Suppressor macrophage treated with lipopolysaccharide for 4 hours (primary cell): ENCODE measurements at regions not wholly inside any gene's neighbourhood (a gene's known extent, or its start where the extent isn't known, plus 50 kb on each side); places are given as distances from the start of the nearest gene placed in this dataset.
"Not testable (repeated sequence)": the region's sequence is repeated elsewhere in the genome, so short reads cannot be mapped to it uniquely, and the experiment has no call there.

ENCODE experiments used
- DNase-seq: peaks from one replicate; pipeline ENCODE4 v3.0.0-alpha.2; 2020

- DNase-seq, result no peak
These were observed 321.7 kb downstream of the TSN start for GRCh38 chr2:122077114-122077513.

DNA sequence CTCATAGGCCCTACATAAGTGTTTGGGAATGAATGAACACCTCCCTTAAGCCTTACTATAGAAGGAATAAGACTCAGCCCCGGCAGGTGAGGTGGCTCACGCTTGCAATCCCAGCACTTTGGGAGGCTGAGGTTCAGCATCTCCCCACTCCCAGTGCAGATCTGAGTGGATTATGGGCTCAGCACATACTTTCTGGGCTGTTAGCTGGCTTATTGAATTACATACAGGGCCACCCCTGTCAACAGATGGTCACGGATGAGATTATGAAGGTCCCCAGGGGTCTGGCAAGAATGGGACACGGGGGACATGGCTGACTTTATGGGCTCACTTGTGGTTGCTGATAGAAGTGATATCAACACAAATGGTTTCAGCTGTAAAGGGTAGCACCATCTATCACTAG is 322.3 kb downstream of the TSN start:
- DNase-seq, result no peak

DNA sequence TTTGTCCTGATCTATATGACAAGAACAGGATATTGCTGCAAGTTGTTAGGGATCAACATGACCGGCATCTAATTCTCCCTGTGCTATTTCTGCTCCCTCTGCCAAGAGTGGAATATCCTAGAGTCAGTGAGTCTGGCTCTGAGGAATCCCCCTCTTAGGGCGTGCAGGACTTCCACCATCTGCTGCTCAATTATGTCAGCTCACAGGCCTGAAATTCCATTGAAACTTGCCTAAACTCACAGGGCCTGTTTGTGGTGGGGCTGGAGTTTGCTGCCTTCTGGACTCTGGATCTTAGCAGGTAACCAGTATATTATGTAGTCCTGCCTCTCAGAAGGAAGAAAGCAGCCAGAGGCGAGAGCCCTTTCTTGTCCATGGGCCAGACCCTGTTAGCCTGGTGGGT is 323.0 kb downstream of the TSN start:
- DNase-seq, result no peak

GRCh38 chr2:122079844-122080243 is 324.4 kb downstream of the TSN start:
- no peak for DNase-seq

GRCh38 chr2:122080316-122080715 is 324.9 kb downstream of the TSN start:
- DNase-seq, result no peak

- no peak for DNase-seq
These were observed 325.4 kb downstream of the TSN start for GRCh38 chr2:122080871-122081270.

DNA sequence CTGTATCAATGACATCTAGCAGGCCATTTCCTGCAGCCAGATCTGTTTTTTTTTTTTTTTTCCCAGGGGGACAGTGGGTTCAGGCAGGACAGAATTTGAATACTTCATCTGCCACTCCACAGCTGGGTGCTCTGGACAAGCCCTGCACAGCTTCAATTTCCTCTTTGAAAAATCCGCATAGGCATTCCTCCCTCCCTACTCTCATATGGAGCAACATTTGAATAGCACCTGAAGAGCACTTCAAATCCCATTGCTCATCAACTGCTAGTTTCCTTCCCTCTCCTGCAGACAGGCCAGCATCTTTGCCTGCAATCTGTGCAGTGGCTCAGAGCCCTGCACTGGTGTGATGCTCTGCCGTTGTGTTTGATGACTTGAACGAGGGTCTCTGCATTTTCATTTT is 326.3 kb downstream of the TSN start:
- no peak for DNase-seq

DNA sequence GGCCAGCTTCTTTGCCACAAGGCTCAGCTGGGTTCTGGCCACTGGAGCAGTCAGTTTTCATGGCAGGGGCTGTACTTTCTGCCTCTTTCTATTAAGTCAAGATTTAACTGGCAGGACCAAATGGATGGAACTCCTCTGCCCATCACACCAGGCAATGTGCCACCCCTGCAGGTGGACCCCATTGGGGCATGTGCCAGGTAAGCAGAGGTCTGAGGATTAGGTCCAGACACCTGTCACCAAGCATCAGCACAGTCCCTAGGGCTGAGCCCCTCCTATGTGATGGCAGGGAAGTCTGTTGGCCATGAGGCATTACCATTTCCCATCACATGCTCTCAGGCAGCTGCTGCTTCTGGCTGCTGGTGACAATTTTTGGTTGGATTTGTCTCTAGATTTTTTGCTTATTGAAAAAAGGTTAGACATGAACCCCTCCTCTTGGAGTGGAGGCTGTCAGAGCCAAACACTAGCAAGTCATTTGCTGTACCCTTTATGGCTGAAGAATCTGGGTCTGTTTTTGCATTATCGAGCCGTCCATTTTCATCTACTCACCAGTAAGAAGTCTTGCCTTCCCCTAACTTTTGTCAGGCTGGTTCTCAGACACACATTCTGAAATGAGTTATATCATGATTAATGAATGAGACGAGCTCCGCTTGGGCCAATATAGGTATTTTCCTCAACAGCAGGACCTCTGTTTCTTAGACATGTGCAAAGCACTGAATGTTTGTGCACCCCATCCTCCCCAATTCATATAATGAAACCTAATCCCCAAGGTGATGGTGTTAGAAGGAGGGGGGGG is 328.0 kb downstream of the TSN start:
- no peak for DNase-seq

DNA sequence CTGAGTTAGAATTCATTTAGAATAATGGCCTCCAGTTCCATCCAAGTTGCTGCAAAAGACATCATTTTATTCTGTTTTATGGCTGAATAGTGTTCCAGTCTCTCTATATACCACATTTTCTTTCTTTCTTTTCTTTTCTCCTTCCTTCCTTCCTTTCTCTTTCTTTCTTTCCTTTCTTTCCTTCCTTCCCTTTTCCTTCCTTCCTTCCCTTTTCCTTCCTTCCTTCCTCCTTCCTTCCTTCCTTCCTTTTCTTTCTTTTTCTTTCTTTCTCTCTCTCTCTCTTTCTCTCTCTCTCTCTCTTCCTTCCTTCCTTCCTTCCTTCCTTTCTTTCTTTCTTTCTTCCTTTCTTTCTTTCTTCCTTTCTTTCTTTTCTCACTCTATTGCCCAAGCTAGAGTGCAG is 330.2 kb downstream of the TSN start:
- DNase-seq, result not testable (repeated sequence)

DNA sequence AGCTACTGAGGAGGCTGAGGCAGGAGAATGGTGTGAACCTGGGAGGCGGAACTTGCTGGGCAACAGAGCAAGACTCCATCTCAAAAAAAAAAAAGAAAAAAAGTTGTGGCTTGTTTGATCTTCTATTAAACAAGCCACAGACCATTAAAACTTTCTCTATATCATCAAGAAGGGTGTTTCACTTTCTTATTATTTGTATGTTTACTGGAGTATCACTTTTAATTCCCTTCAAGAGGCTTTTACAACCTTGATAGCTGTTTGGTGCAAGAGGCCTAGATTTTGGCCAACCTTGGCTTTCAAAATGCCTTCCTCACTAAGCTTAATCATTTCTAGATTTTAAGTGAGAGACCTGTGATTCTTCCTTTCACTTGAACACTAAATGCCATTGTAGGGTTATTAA is 339.1 kb downstream of the TSN start:
- no peak for DNase-seq

DNA sequence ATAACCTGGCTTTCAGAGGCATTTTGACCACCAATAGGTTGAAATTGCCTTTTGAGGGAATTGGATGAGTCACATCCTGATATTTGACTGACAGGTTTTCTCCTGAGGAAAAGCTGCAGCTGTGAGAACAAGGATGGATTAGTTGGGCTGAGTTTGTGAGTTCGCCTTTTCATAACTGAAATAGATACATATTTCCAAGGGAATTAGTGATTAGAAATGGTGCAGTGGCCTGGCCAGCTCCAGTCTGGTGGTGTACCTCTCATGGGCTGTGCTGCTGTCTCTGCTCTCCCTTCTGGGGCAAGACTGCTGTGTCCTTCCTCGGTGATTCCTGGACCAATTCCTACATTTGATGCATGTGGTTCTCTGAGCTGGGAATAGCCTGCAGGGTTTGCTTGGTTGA is 341.3 kb downstream of the TSN start:
- no peak for DNase-seq

- DNase-seq, result no peak
These were observed 342.9 kb downstream of the TSN start for GRCh38 chr2:122098306-122098705.

DNA sequence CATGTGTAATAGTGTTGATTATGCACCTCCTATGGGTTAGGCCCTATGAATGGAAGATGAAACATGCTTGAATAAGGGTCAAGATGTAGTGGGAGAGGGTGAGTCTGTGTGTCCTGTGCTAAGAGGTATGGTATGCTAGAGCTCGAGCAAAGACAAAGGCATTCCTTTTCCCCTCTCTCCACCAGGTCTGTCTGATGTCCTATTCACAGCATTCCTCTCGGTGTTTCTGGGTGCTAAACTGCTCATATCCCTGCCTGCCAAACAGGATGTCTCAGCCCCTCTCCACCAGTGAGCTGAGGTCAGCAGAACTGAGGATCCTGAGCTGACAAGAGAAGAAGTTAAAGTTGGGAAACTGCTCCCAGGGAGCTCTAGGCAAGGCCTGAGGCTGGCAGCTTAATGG is 344.9 kb downstream of the TSN start:
- DNase-seq, result no peak

GRCh38 chr2:122100756-122101155 is 345.3 kb downstream of the TSN start:
- DNase-seq, result no peak

DNA sequence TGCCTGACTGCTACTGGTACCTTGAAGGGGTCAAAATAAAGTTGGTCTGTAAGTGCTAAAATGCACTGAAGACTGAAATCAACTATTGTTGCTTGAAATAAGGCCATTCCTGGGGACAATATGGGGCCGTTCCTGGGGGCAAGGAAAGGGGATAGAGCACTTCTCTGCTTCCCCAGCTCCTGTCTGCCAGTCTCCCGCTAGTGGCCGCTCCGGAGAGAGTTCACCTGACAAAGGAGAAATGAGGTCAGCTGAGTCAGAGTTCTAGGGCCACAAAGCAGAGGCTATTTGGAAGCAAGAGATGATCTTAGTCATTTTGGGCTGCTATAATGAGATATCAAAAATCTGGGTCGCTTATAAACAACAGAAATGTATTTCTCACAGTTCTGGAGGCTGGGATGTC is 345.9 kb downstream of the TSN start:
- DNase-seq, result no peak

DNA sequence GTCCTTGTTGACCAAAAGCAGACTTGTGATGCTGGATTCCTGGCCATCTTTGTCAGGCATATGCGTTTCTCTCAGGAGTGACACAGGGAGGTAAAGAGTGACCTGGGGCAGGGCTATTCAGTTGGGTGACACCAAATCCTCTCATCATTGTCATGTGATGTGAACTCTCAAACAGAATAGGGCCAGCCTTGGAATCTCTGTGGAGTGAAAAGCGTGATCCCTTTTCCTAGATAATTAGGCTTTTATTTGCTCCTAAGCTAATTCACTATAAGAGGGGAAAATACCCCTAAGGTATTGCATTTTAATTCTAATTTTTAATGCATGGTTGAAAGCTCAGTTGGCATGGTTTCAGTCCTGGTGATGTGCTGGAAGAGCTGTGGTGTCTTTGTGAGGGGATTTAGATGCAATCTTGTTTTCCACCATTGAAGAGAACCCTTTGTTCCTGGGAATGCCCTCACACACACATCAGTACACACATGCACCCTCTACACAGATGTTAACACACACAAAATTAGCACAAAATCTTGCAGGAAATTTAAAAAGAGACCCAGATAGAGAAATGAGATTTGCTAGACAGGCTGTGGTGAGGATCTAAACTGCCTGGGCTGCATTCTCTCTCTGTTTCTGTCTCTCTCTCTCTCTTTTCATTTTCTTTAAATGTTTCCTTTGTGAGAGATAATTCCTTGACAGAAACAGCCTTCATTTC is 349.9 kb downstream of the TSN start:
- no peak for DNase-seq

- DNase-seq, result no peak
These were observed 350.4 kb downstream of the TSN start for GRCh38 chr2:122105877-122106206.

- no peak for DNase-seq
These were observed 352.7 kb downstream of the TSN start for GRCh38 chr2:122108186-122108585.

- no peak for DNase-seq
These were observed 357.0 kb downstream of the TSN start for GRCh38 chr2:122112216-122113005.

DNA sequence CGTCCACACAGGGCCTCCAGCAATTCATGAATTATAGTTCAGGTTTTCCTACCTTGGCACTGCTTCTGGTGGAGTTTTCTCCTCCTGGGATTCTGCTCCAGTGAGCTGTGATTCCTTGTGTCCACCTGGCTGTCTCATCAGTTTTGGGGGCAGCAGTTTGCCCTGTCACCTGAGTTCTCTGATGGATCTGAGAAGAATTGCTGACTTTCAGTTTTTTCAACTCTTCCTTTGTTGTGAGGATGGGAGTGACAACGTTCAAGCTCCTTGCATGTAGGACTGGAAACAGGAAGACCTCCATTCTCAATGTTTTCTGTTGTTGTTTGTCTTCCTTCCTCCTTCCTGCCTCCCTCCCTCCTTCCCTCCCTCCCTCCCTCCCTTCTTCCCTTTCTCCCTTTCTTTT is 359.0 kb downstream of the TSN start:
- no peak for DNase-seq

- DNase-seq, result no peak
These were observed 361.9 kb downstream of the TSN start for GRCh38 chr2:122117371-122117770.

DNA sequence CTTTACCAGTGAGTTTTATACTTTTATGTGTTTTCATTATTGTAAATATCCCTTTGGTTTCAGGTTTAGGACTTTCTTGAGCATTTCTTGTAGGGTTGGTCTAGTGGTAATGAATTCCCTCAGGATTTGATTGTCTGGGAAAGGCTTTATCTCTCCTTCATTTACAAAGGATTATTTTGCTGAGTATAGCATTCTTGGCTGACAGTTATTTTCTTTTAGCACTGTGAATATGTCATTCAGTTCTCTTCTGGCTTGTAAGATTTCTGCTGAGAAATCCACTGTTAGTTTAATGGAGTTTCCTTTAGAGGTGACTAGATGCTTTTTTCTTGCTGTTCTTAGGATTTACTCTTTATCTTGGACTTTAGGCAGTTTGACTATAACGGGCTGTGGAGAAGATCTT is 373.9 kb downstream of the TSN start:
- no peak for DNase-seq

DNA sequence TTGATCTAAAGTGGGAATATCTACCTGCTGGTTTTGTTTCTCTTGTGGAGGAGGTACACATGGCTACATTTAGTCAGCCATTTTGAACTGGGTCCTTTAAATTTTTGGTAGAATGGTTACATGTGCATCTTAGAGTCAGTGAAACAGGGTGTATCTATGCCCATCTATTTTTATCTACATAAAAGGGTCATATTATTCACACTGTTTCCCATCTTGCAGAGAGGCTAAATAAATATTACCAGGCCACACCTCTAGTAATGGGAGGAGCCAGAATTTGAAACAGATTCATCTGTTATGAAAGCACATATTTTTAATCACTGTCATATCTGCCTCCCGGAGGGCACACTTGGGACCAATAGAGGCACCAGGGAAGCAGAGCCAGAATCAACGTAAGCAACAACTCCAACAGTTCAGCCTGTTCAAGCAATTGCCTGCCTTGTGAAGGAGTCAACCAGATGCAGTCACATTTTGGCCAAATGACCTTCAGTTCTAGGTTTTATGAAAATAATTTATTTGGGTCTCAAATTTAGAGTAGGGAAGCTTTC is 376.8 kb downstream of the TSN start:
- no peak for DNase-seq
